Body of pancreas (tissue), 4 donors: ENCODE measurements at regions not wholly inside any gene's neighbourhood (a gene's known extent, or its start where the extent isn't known, plus 50 kb on each side); places are given as distances from the start of the nearest gene placed in this dataset.

Experiments used
- POLR2A ChIP-seq, 3 donors: fragments of 450-650 bp; IDR thresholded peaks; one replicate each; pipeline ENCODE4 v1.6.1; 2016; ENCODE audit warnings: antibody characterized with exemption in 3 of 3, mild to moderate bottlenecking in 2 of 3
- TF ChIP-seq, protein P1 (sequence below), 7 experiments: fragments of 450-650 bp in 4 of 7; fragments of 200-600 bp in 3 of 7; sonication (generic) in 3 of 7; IDR thresholded peaks; one replicate each; pipeline ENCODE4 v1.5.1; 2016 to 2019; ENCODE audit warnings: antibody characterized with exemption in 7 of 7

DNA sequence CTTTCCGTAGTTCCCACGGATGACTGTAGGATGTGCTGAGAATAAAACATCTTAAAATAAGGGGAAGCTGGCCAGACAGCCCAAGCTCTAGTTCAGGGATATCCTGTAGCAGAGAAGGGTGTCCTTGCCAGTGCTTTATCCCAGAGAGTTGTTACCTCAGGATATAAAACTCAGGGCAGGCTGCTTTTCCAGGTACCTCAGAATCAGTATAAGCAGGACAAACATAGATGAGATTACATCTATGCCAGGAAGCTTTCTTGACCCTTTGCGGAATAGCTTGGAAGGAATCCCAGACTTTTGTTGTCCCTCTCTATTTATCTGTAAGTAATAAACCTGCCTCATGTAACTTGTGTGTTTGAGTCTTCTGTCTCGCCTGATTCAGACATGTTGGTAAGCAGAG, 565.7 kb downstream of the PRDM9 start:
- TF ChIP-seq, protein P1, sequence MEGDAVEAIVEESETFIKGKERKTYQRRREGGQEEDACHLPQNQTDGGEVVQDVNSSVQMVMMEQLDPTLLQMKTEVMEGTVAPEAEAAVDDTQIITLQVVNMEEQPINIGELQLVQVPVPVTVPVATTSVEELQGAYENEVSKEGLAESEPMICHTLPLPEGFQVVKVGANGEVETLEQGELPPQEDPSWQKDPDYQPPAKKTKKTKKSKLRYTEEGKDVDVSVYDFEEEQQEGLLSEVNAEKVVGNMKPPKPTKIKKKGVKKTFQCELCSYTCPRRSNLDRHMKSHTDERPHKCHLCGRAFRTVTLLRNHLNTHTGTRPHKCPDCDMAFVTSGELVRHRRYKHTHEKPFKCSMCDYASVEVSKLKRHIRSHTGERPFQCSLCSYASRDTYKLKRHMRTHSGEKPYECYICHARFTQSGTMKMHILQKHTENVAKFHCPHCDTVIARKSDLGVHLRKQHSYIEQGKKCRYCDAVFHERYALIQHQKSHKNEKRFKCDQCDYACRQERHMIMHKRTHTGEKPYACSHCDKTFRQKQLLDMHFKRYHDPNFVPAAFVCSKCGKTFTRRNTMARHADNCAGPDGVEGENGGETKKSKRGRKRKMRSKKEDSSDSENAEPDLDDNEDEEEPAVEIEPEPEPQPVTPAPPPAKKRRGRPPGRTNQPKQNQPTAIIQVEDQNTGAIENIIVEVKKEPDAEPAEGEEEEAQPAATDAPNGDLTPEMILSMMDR (IDR thresholded peaks at IDR 0.05) = no peak
- no peak for TF ChIP-seq POLR2A (IDR thresholded peaks at IDR 0.05)
